Thyroid gland (tissue), 4 donors: ENCODE measurements at regions not wholly inside any gene's neighbourhood (a gene's known extent, or its start where the extent isn't known, plus 50 kb on each side); places are given as distances from the start of the nearest gene placed in this dataset.
"Not testable (repeated sequence)": the region's sequence is repeated elsewhere in the genome, so short reads cannot be mapped to it uniquely, and the experiment has no call there.

ENCODE experiments used
- POLR2A ChIP-seq, 2 donors: fragments of 450-650 bp; IDR thresholded peaks; one replicate each; pipeline ENCODE4 v1.6.1; 2017; ENCODE audit warnings: antibody characterized with exemption in 2 of 2, mild to moderate bottlenecking in 2 of 2, moderate library complexity in 1 of 2
- TF ChIP-seq, protein P1 (sequence below), 6 experiments: fragments of 200-600 bp in 3 of 6; fragments of 450-650 bp in 3 of 6; sonication (generic) in 3 of 6; IDR thresholded peaks; one replicate each; pipeline ENCODE4 v1.5.1; 2016 to 2019; ENCODE audit warnings: antibody characterized with exemption in 6 of 6, mild to moderate bottlenecking in 2 of 6, inconsistent platforms in 1 of 6, moderate library complexity in 1 of 6

DNA sequence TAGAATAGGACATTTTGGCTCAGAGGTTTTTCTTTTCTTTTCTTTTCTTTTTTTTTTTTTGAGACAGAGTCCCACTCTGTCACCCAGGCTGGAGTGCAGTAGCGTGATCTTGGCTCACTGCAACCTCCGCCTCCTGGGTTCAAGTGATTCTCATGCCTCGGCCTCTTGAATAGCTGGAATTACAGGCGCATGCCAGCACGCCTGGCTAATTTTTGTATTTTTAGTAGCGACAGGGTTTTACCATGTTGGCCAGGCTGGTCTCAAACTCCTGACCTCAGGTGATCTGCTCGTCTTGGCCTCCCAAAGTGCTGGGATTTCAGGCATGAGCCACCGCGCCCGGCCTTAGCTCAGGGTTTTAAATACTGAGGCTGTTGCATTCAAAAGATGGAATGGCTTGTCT is 156.1 kb downstream of the PRL start:
- TF ChIP-seq, protein P1, sequence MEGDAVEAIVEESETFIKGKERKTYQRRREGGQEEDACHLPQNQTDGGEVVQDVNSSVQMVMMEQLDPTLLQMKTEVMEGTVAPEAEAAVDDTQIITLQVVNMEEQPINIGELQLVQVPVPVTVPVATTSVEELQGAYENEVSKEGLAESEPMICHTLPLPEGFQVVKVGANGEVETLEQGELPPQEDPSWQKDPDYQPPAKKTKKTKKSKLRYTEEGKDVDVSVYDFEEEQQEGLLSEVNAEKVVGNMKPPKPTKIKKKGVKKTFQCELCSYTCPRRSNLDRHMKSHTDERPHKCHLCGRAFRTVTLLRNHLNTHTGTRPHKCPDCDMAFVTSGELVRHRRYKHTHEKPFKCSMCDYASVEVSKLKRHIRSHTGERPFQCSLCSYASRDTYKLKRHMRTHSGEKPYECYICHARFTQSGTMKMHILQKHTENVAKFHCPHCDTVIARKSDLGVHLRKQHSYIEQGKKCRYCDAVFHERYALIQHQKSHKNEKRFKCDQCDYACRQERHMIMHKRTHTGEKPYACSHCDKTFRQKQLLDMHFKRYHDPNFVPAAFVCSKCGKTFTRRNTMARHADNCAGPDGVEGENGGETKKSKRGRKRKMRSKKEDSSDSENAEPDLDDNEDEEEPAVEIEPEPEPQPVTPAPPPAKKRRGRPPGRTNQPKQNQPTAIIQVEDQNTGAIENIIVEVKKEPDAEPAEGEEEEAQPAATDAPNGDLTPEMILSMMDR (IDR thresholded peaks at IDR 0.05), result not testable (repeated sequence)
- TF ChIP-seq POLR2A (IDR thresholded peaks at IDR 0.05), result not testable (repeated sequence)
